Endothelial cell of hepatic sinusoid (primary cell): ENCODE measurements at regions not wholly inside any gene's neighbourhood (a gene's known extent, or its start where the extent isn't known, plus 50 kb on each side); places are given as distances from the start of the nearest gene placed in this dataset.
"Not testable (repeated sequence)": the region's sequence is repeated elsewhere in the genome, so short reads cannot be mapped to it uniquely, and the experiment has no call there.

Source experiments
- in situ Hi-C: cut with HindIII; loops from 2 replicates; pipeline ENCODE4 v1.10.0; 2017; ENCODE audit warnings: low sequenced_read_pairs

DNA sequence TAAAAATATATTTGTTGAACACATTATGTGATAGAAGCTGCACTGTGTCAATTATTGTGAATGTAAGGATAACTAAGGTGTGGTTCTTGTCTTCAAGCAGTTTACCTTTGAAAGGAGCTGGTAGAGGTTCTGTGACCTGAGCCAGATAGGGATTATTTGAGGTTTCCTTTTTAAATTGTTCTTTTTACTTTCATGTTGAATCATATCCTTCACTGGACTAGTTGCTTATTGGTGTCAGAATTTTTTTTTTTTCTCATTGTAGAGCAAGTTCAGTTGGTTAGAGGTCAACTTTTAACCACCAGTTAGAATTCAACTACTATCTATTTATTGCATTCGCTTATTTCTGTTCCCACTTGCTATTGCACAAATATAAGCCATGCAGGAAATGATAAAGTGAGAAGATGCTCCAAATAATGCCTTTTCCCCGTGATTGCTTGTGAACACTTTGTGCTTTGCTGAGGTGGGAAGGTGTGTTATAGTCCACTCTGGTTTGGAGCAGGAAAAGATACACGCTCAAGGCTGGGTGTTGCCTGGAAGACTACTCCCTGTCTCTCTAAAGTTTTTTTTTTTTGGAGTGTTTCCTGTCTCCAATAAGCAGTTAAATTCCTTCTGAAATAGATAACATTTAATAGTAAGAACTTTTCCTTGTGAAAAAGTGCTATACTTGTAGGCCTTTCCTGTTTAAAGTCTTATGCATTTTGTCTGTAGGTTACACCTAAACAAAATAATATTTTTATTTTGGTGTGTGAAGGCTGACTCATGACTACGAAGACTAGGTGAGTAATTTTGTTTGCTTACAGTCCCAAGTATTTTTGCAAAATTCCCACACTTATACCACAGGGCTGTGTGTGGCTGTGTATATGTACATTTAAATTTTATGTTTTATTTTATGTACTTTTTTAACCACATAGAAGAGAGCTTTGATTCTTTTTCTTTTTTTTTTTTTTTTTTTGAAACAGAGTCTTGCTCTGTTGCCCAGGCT lies 83.8 kb upstream of the LCORL start:
- in situ Hi-C loops = no loop called here

DNA sequence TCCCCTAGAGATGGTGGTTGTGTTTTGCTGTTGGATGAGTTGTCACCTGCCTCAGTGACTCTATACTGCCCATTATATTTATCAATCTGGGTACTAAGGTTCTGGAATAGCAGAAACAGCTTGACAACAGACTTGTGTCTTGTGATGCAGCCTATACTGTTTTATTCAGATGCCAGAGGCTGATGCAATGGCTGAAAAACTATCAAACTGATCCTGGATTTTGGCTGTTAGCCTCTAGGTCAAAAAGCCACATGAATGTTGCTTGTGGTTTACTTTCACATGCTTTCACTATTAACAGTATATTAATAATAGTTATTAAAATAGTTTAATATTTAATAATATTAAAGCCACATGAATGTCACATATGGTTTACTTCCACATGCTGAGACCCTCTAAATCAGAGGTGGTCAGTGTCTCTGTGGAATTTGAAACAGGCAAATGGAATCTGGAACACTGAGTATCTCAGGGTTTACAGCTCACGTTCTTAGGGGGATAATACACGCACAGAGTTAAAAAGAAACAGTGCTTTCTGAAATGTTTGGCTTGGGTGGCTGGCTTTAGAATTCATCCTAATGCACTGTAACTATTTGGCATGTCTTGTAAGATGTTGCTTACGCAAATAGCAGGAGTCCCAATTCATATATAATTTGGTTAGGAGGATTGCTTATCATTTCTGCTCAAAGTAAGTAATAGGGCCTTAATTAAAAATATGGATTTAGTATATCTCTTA lies 82.5 kb upstream of the LCORL start:
- in situ Hi-C loops = no loop called here

GRCh38 chr4:18100657-18101056 lies 79.1 kb upstream of the LCORL start:
- in situ Hi-C loops = no loop called here

DNA sequence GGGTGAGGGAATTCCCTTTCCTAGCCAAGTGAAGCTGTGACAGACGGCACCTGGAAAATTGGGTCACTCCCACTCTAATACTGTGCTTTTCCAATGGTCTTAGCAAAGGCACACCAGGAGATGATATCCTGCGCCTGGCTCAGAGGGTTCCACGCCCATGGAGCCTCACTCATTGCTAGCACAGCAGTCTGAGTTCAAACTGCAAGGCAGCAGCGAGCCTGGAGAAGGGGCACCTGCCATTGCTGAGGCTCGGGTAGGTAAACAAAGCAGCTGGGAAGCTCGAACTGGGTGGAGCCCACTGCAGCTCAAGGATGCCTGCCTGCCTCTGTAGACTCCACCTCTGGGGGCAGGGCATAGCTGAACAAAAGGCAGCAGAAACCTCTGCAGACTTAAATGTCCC lies 68.9 kb upstream of the LCORL start:
- in situ Hi-C loops = not testable (repeated sequence)

DNA sequence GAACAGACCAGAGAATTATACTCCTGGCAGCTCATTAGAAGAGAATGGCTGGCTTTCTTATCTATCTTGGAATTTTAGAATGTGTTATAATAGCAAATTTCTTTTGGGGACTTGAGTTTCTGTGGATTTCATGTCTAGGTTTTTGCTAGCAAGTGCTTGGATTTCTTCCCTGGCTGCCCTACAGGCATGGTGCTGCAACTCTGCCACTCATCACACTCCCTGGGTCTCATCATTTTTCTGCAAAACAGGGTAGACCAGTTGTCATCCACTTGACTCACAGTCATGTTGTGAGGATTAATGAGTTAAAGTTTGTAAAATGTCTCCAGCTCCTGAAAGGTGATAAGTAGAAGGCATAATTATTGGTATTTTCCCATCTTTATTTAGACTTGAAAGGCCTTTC lies 60.7 kb upstream of the LCORL start:
- in situ Hi-C loops = loop anchor here (5.0 kb wide), 1 partner anchor 45 kb away; no protein-coding TSS in a partner anchor

GRCh38 chr4:18081708-18082107 lies 60.2 kb upstream of the LCORL start:
- in situ Hi-C loops = loop anchor here (5.0 kb wide), 1 partner anchor 46 kb away; no protein-coding TSS in a partner anchor

DNA sequence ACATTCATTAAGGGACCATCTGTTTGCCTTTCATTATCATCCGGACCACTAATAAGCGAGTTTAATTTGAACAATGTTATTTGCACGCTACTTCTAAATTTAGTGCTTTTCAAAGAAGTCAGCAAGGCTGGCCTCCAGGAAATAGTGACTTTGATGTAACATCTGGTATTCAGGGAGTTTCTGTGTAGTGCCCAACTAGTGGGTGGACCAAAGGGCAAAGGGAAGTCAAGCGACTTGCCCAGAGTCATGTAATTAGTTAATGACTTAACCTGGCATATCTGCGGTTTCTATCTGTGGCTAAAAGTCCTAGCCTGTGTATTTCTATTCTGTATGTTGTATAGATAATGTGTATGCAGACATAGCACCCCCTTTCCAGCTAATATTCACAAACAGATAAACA lies 56.3 kb upstream of the LCORL start:
- in situ Hi-C loops = no loop called here

DNA sequence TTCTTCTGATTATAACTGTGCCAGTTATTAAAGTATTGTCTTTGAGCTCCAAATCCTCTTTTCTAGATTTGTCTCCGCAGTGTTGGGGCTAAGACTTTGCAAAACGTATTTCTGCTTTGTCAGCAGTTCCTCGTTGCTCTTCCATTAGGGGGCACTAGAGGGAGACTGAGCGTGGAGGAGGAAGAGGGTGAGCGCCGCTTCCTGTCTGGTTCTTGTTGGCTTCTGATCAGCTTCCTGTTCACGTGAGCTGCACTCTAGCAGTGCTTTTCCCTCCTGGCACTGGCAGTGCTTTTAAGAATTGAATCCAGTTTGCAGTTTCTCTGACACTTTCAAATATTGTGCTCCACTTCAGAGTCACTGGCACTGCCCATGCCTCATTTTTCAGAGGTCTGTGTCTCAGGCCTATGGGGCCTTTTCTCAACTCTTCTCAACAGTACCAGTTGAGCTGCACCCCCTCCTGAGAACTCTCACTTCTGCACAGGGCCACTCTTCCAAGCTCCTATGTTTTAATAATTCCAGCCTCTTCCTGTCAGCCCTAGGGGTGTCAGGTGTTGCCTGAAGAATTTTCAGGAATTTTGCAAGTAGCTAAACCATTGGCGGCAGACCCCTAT lies 54.4 kb upstream of the LCORL start:
- in situ Hi-C loops = no loop called here

DNA sequence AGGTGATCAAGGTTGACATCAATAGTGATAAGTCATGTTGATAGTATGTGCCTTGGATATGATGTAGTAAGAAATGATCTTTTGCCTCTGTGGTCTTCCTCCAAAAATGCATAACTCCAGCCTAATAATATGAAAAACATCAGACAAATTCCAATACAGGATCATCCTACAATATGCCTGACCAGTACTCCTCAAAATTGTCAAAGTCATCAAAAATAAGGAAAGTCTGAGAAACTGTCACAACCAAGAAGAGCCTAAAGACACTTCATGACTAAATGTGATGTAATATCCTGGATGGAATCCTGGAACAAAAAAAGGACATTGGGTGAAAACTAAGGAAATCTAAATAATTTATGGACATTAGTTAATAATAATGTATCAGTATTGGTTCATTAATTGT lies 50.3 kb upstream of the LCORL start:
- in situ Hi-C loops = no loop called here
